ENCODE measurements at regions not wholly inside any gene's neighbourhood (a gene's known extent, or its start where the extent isn't known, plus 50 kb on each side); places are given as distances from the start of the nearest gene placed in this dataset.

- no peak for DNase-seq
Measured at GRCh38 chr2:5315041-5315440, 377.1 kb upstream of the SOX11 start.

GRCh38 chr2:5315512-5315911 lies 376.7 kb upstream of the SOX11 start:
- no peak for DNase-seq

DNA sequence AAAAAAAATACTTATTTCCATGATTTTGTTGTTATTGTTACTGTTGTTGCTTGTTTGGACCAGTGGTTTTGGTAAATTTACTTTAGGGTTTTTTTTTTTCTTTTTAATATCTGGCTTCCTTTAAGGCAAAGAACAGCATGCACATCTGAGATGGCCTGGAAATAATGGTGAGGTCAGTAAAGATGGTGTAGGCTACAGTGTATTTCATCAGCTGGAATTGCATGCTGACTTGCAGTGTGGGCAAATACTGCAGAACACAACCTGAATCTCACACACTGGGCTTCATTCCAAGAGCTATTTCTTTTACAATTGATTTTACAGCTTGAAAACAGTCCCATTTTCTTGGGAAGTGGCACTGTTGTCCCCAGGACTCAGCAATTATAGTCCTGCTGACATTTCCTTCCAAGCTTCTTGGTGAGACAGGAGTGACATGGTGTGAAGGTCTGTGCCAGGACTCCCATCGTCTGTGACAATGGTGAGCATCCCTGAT lies 376.1 kb upstream of the SOX11 start:
- no peak for DNase-seq

DNA sequence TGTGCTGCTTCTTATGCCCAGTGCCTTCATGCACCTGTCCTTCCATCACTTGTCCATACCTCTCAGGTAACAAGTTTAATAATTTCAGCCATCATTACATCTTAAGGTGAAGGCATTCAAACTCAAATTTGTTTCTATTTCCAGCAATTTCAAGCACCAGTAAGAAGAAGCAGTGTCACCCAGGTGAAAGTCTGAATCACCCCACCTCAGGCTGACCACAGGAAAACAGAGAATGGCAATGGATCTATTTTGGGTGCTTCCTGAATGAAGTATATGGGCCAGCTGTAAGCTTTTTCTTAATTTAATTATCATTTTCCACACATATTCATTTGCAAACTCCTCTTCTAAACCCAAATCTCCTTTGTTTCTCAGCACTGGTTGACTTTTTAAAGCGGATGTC lies 372.7 kb upstream of the SOX11 start:
- no peak for DNase-seq

DNA sequence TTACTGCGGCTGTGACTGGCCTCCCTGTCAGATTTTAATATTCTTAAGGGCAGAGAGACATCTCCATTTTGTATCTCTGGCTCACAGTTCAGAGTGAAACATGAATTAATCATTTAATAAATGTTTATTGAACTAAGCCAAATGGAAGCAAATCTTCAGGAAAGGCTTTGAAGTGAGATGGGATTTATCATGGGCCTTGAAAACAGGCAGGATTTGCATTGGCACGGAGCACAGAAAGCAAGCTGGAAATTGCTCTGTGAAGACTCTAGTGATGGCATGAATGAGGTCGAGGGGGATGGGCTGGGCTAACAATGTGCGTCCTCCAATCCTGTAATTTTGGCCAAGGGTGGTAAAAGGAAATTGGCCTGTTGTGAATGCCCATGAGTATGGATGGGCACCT lies 369.8 kb upstream of the SOX11 start:
- no peak for DNase-seq

GRCh38 chr2:5325523-5325922 lies 366.7 kb upstream of the SOX11 start:
- no peak for DNase-seq

DNA sequence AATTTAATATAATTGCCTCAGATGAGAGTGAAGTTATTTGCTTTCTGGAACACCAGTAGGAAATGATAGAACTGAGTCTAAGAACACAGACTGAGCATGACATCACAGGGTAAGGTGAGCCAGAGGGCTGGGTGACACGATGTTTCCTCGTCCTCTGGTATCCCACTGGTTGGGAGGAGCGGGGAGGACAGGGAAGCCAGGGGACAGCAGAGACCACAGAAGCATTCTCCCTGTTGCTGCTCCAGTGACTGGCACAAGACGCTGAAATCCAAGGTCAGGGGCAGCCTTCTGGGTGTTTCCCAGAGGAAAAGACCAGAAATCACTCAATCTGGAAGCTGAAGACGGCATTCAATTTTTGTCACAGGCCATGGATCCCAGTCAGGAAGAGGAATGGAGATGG lies 363.4 kb upstream of the SOX11 start:
- no peak for DNase-seq

DNA sequence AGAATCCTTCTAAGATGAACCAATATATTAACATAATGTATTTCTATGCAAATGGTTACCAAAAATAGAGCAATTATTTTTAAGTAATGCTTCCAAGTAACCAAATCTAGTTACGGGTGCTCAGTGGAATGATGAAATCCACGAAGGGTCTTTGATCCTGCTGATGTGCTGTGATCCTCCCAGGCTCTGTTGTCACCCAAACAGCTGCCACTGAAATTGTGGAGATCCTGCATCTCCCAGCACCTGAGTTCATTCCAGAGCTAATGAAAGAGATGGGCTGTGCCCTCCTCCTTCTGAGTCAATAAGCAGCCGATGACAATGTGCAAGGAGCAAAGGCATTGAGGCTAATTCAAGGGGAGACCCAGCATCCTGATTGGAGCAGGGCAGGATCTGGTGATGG lies 362.4 kb upstream of the SOX11 start:
- DNase-seq, result no peak

DNA sequence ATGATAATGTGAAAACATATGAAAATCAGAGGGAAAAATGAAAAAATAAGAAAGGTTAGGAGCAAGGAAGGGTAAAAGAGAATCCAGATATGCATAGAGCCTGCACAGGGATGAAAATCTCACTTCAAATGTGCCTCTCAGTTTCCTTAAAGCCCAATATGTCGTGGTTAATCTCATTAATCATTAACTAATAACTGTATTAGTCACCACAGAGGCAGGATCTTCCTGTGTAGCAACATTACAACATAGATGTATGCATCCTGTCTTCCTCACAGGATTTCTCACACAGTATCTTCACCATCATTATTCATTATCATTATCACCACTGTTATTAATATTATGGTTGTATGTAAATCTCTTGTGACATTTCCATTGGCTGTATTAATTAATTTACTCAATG lies 361.2 kb upstream of the SOX11 start:
- DNase-seq, result no peak

DNA sequence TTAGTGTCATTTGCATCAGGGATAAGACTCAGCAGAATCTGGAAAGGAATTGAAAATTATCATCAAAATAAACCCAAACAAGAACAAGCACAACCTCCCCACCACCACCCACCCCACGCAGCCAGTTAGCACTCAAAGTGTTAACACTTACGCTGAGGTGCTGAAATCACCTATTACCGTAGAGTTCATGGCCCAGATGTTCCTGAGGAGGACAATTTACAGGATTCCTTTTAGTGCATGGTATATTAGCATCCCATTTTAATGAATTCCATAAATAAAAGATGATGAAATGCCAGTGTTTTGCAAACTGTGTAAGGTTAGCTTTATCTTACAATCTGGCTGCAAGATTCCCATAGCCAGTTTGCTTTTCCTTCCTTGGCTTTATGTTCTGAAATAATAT lies 359.3 kb upstream of the SOX11 start:
- no peak for DNase-seq

GRCh38 chr2:5339473-5339872 lies 352.7 kb upstream of the SOX11 start:
- no peak for DNase-seq

- no peak for DNase-seq
Measured at GRCh38 chr2:5343785-5344335, 348.3 kb upstream of the SOX11 start.

DNA sequence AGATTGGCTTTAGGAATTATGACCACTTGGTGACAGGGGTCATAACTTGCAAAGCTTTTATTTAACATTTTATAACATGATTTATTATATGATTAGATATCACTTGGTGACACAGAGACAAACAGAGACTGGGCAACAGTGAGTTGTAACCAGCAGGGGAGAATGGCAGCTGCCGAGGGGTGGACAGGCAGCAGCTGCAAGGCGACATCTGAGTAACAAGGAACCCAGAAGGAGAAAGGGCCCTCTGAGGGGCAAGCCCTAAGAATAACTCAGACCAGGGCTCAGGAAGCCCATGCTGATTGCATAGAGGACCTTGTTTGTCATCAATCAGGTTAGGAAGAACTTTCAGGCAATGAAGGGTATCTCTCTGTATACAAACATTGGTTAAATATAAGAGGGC lies 339.9 kb upstream of the SOX11 start:
- no peak for DNase-seq

GRCh38 chr2:5353565-5353964 lies 338.6 kb upstream of the SOX11 start:
- no peak for DNase-seq

DNA sequence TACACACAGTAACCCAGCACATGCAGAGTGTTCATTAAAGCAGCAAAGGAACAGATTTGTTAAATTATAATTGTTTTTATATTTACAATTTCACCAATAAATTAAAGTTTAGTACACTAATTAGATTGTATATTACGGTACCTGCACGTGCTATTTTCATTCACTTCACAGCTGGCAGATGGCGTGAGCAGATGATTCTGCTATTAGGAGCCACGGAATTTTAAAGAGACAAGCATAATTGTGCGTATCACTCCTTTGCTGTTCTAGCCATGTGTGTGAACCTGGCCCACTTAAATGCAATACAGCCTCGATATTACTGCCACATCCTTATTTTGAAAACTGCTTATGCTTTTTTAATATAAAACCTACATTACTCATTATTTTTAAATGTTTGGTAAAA lies 332.8 kb upstream of the SOX11 start:
- no peak for DNase-seq

DNA sequence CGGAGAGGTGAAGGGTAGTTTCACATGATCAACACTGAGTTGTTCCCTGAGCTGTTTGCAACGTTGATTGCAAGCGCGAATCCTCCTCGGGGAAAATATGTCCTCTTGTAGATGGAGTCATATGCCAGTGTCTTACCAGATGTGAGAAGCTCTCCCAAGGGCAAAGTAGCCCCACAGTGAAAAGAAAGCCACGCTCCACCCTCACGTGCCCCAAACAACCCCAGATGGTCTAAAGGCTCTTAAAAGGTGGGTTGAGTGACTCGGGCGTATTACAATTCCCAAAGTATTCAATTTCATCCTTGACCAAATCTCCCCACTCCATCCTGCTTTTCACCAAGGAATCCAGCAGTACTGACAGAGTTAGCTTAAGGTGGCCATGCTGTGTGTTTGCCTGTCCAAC lies 332.1 kb upstream of the SOX11 start:
- no peak for DNase-seq

GRCh38 chr2:5364361-5364760 lies 327.8 kb upstream of the SOX11 start:
- no peak for DNase-seq

DNA sequence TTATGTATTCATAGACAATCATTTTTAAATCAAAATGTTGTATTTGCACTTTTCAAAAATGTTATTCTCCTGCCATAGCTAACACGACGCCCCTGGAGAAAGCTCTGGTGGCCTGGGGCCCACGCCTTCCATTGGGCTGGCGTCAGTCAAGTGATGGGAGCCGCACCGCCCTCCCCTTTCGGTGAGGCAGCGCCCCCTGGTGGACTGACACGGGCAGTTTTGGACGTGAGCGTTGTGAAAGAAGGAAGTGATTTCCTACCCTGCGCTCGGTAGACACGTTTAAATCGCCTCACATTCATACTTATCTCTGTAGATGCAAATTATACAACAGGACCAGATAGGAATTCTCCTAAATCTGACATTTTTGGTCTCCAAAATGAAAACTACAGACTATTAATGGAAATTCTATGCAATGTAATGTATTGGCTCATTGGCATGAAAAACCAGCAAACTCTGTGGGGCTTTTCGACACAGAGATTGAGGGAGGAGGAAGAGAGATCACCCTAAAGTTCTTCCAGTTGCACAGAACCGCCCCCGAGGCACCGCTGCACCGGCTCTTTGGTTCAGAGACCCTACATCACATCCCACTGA lies 326.2 kb upstream of the SOX11 start:
- no peak for DNase-seq

GRCh38 chr2:5367321-5367720 lies 324.9 kb upstream of the SOX11 start:
- DNase-seq, result no peak

GRCh38 chr2:5368263-5368662 lies 323.9 kb upstream of the SOX11 start:
- no peak for DNase-seq

- no peak for DNase-seq
Measured at GRCh38 chr2:5369510-5369909, 322.7 kb upstream of the SOX11 start.

DNA sequence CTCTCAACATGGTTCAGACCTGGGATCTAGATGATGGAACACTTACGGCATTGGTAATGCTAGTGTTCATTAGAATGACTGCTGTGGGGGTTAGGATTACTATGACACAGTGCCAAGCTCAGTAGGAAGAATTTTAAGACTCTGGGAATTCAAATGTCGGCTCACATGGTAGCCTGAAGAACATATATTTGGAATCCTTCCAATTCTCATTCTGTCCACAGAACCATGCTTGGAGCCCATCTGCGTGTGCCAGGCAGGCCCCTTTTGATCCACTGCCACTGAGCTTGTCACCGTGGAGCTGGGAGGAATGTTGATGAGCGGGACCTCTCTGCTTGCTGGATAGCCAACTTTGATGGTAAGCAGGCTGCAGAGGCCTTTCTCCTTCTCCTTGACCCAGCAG lies 322.0 kb upstream of the SOX11 start:
- DNase-seq, result no peak

GRCh38 chr2:5372141-5372540 lies 320.0 kb upstream of the SOX11 start:
- DNase-seq, result no peak

- no peak for DNase-seq
Measured at GRCh38 chr2:5373200-5373599, 319.0 kb upstream of the SOX11 start.

GRCh38 chr2:5374762-5375161 lies 317.4 kb upstream of the SOX11 start:
- no peak for DNase-seq
